Testis (tissue), 2 donors: ENCODE measurements at regions not wholly inside any gene's neighbourhood (a gene's known extent, or its start where the extent isn't known, plus 50 kb on each side); places are given as distances from the start of the nearest gene placed in this dataset.

Source experiments
- POLR2A ChIP-seq: fragments of 450-650 bp; IDR thresholded peaks from one replicate; pipeline ENCODE4 v1.6.1; 2017; ENCODE audit warnings: antibody characterized with exemption, mild to moderate bottlenecking, moderate library complexity
- TF ChIP-seq, protein P1 (sequence below), 3 experiments: fragments of 450-650 bp in 2 of 3; fragments of 200-600 bp in 1 of 3; sonication (generic) in 1 of 3; IDR thresholded peaks; one replicate each; pipeline ENCODE4 v1.5.1; 2016 to 2019; ENCODE audit warnings: antibody characterized with exemption in 3 of 3, mild to moderate bottlenecking in 2 of 3, moderate library complexity in 1 of 3

DNA sequence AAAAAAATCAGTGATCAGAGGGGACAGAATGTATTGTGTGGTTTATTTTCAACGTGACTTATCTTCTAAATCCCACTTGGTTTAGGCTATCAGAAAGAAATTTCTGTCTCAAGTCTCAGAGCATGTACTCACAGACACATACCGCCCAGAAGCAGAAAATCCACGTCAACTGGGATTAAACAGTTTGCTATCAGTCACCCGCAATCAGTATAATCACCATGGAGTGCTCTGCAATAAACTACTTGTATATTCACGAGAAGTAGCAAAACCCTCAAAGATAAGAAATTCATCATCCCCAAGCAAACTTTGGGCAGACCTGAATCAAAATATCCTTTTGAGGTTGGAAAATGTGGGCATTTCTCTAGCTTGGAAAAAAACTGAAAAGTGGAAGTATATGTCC is 259.1 kb downstream of the FGFR2 start:
- TF ChIP-seq, protein P1, sequence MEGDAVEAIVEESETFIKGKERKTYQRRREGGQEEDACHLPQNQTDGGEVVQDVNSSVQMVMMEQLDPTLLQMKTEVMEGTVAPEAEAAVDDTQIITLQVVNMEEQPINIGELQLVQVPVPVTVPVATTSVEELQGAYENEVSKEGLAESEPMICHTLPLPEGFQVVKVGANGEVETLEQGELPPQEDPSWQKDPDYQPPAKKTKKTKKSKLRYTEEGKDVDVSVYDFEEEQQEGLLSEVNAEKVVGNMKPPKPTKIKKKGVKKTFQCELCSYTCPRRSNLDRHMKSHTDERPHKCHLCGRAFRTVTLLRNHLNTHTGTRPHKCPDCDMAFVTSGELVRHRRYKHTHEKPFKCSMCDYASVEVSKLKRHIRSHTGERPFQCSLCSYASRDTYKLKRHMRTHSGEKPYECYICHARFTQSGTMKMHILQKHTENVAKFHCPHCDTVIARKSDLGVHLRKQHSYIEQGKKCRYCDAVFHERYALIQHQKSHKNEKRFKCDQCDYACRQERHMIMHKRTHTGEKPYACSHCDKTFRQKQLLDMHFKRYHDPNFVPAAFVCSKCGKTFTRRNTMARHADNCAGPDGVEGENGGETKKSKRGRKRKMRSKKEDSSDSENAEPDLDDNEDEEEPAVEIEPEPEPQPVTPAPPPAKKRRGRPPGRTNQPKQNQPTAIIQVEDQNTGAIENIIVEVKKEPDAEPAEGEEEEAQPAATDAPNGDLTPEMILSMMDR (IDR thresholded peaks at IDR 0.05): no peak
- no peak for TF ChIP-seq POLR2A
